ENCODE measurements at regions not wholly inside any gene's neighbourhood (a gene's known extent, or its start where the extent isn't known, plus 50 kb on each side); places are given as distances from the start of the nearest gene placed in this dataset.

- no peak for DNase-seq
- peaks cover 5% of the 10 kb centered on the region for H3K9me3 Mint-ChIP-seq
- no peaks in the 10 kb centered on the region for H3K36me3 Mint-ChIP-seq
- ATAC-seq (ENCODE audit: low read depth): no peak
- H3K4me3 Mint-ChIP-seq: no peak overlapping the region
- H3K27ac Mint-ChIP-seq: no peak overlapping the region
- no peaks in the 10 kb centered on the region for H3K27me3 Mint-ChIP-seq
- POLR2A ChIA-PET: no interaction called here
- H3K4me1 Mint-ChIP-seq: no peaks in the 10 kb centered on the region
Observed at GRCh38 chr4:62144431-62144830, 944.3 kb downstream of the ADGRL3 start.

GRCh38 chr4:62135565-62136156 is 935.5 kb downstream of the ADGRL3 start:
- POLR2A ChIA-PET: no interaction called here
- Mint-ChIP-seq H3K36me3 (no peaks in the 10 kb centered on the region), H3K4me1 (no peaks in the 10 kb centered on the region), H3K4me3 (no peak overlapping the region), H3K9me3 (peaks cover 13% of the 10 kb centered on the region), H3K27ac (no peak overlapping the region), H3K27me3 (no peaks in the 10 kb centered on the region)
- ATAC-seq (ENCODE audit: low read depth) (no peak), DNase-seq (no peak)

GRCh38 chr4:62133977-62134376 is 933.9 kb downstream of the ADGRL3 start:
- DNase-seq: no peak
- Mint-ChIP-seq H3K4me3 (no peak overlapping the region), H3K4me1 (no peaks in the 10 kb centered on the region), H3K36me3 (no peaks in the 10 kb centered on the region), H3K27ac (no peak overlapping the region), H3K9me3 (peaks cover 10% of the 10 kb centered on the region), H3K27me3 (no peaks in the 10 kb centered on the region)
- POLR2A ChIA-PET: no interaction called here
- ATAC-seq (ENCODE audit: low read depth): no peak

- H3K27me3 Mint-ChIP-seq: no peaks in the 10 kb centered on the region
- H3K4me1 Mint-ChIP-seq: no peaks in the 10 kb centered on the region
- ATAC-seq (ENCODE audit: low read depth) (no peak), DNase-seq (no peak)
- peaks cover 10% of the 10 kb centered on the region for H3K9me3 Mint-ChIP-seq
- POLR2A ChIA-PET: interaction anchor here (0.6 kb wide), 1 partner anchor 421 kb away, joined by 3 read pairs; no protein-coding TSS in a partner anchor
- H3K36me3 Mint-ChIP-seq: no peaks in the 10 kb centered on the region
- H3K27ac Mint-ChIP-seq: no peak overlapping the region
- H3K4me3 Mint-ChIP-seq: no peak overlapping the region
Observed at GRCh38 chr4:62133101-62133897, 933.2 kb downstream of the ADGRL3 start.

GRCh38 chr4:62131049-62131448 is 930.9 kb downstream of the ADGRL3 start:
- H3K9me3 Mint-ChIP-seq: peaks cover 12% of the 10 kb centered on the region
- no peaks in the 10 kb centered on the region for H3K4me1 Mint-ChIP-seq
- no peak overlapping the region for H3K4me3 Mint-ChIP-seq
- ATAC-seq (ENCODE audit: low read depth) (no peak), DNase-seq (no peak)
- no peak overlapping the region for H3K27ac Mint-ChIP-seq
- H3K27me3 Mint-ChIP-seq: no peaks in the 10 kb centered on the region
- H3K36me3 Mint-ChIP-seq: no peaks in the 10 kb centered on the region
- POLR2A ChIA-PET: no interaction called here

- H3K4me3 Mint-ChIP-seq: no peak overlapping the region
- peaks cover 12% of the 10 kb centered on the region for H3K9me3 Mint-ChIP-seq
- H3K27me3 Mint-ChIP-seq: no peaks in the 10 kb centered on the region
- DNase-seq: no peak
- POLR2A ChIA-PET: no interaction called here
- H3K36me3 Mint-ChIP-seq: no peaks in the 10 kb centered on the region
- ATAC-seq (ENCODE audit: low read depth): no peak
- no peaks in the 10 kb centered on the region for H3K4me1 Mint-ChIP-seq
- no peak overlapping the region for H3K27ac Mint-ChIP-seq
Observed at GRCh38 chr4:62130637-62131036, 930.5 kb downstream of the ADGRL3 start.

GRCh38 chr4:62130230-62130629 is 930.1 kb downstream of the ADGRL3 start:
- ATAC-seq (ENCODE audit: low read depth) (no peak), DNase-seq (no peak)
- Mint-ChIP-seq H3K4me3 (no peak overlapping the region), H3K27me3 (no peaks in the 10 kb centered on the region), H3K9me3 (peaks cover 12% of the 10 kb centered on the region), H3K36me3 (no peaks in the 10 kb centered on the region), H3K4me1 (no peaks in the 10 kb centered on the region), H3K27ac (no peak overlapping the region)
- POLR2A ChIA-PET: no interaction called here

All from activated naive CD8-positive, alpha-beta T cell treated with anti-CD3 and anti-CD28 coated beads, Interleukin-2, amount 10 ng/mL, durations not matched to agents 7 days and 5 days (primary cell).